GM13977 (cell line): ENCODE measurements at regions not wholly inside any gene's neighbourhood (a gene's known extent, or its start where the extent isn't known, plus 50 kb on each side); places are given as distances from the start of the nearest gene placed in this dataset.

Experiments used
- DNase-seq: peaks from one replicate; pipeline ENCODE4 v3.0.0; 2012; ENCODE audit warnings: low spot score
- in situ Hi-C: fragments of 300-500 bp; cut with MboI; formaldehyde crosslinking; loops from one replicate; pipeline ENCODE4 v1.12.0; 2022; ENCODE audit warnings: low sequenced_read_pairs, low pct_unique_long_range_greater_than_20kb, mixed read lengths, inconsistent platforms; ENCODE audit not compliant: unreplicated experiment
- TF ChIP-seq, protein P1 (sequence below): IDR thresholded peaks from 2 replicates; pipeline ENCODE4 v1.5.1; 2012; ENCODE audit warnings: mild to moderate bottlenecking, control low read depth; ENCODE audit not compliant: insufficient read depth; ENCODE audit errors: extremely low read depth, missing control alignments

DNA sequence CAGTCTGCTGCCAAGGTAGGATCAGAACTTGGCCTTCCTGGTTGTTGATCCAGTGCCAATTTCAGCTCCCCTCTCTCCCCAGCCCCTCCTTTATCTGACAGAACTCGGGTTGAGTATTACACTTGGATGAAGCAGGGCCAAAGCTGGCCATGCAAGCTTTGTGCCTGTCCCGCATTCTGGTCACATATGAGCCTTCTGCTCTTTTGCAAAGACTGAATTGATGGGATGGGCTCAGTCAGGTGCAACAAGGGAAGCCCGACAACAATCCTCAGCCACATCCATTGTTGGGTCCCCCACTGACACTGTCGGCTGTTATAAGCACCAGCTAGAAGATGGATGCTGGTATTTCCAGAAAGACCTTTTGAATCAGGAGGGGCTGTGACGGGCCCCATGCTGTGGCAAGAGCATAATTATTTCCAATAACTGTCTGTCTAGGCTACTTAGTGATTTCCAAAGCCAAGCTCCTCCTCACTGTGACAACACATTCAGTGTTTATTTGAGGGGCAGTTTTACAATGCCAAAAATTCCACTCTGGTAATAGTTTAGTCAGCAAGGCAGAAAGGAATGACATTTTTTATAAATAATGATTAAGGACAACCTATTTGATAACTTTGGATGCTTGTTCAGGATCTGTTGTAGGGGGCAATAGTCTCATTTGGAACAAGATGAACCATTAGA is 146.8 kb upstream of the FRMD4B start:
- TF ChIP-seq, protein P1, sequence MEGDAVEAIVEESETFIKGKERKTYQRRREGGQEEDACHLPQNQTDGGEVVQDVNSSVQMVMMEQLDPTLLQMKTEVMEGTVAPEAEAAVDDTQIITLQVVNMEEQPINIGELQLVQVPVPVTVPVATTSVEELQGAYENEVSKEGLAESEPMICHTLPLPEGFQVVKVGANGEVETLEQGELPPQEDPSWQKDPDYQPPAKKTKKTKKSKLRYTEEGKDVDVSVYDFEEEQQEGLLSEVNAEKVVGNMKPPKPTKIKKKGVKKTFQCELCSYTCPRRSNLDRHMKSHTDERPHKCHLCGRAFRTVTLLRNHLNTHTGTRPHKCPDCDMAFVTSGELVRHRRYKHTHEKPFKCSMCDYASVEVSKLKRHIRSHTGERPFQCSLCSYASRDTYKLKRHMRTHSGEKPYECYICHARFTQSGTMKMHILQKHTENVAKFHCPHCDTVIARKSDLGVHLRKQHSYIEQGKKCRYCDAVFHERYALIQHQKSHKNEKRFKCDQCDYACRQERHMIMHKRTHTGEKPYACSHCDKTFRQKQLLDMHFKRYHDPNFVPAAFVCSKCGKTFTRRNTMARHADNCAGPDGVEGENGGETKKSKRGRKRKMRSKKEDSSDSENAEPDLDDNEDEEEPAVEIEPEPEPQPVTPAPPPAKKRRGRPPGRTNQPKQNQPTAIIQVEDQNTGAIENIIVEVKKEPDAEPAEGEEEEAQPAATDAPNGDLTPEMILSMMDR = no peak

DNA sequence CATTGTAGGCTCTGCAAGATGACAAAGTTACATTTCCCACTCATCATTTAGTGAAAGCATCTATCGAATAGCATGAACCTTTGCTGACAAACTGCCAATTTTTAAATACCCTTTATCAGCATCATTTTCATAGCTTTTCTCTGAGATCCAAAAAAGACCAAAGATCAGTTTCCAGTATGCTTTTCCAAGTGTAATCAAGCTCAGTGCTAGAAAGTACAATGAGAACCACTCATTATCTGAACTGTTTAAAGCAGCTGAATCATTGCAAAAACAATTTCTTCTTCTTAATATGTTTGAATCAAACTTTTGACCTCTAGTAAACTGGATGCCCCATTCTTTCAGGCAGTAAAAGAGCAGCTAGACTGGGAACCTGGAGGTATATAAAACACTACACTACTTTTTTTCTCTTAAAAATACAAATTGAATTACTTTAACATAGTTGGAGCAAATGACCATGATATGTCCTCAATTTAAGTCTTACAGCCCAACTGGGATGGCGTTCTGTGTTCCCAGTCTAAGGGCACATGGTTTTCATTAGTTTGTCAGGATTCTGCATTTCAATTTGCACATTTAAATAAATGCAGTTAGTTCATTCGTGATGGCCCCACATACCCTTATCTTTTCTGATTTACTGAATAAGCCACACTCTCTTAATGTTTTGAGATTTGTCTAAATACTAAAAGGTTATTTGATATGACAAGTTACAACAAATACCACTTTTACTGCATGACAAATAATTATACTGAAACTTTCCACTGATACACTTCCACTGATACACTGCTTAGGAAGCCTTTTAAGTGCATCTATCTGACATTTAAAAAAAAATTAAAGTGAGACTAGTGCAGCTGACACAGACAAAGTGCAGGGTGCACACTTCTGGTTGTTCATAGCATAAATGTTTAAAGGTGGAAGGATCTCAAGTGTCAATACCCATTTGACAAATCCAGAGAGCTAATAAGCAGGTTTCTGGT is 146.0 kb upstream of the FRMD4B start:
- no peak for DNase-seq
- in situ Hi-C loops = no loop called here

More for the DNA sequence above, 146.8 kb upstream of the FRMD4B start:
- in situ Hi-C loops = no loop called here
- no peak for DNase-seq

DNA sequence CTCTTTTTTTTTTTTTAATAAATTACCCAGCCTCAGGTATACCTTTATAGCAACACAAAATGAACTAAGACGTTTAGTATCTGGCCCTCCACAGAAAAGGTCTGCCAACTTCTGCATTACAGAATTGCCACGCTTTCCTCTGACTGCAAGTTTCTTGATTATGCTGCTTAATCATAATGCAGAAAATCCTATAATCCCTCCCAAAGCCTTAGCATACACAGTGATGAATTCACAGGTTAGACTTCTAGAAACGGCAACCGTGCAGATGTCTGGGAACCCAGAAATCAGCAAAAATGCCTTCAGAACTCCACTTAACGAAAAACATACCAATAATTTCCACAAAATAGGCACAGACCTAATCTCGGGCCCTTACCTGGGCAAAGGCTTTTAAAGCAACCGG is 144.7 kb upstream of the FRMD4B start:
- TF ChIP-seq, protein P1 = no peak
- no peak for DNase-seq
- in situ Hi-C loops = no loop called here

More for the DNA sequence above, 146.0 kb upstream of the FRMD4B start:
- TF ChIP-seq, protein P1 = no peak

DNA sequence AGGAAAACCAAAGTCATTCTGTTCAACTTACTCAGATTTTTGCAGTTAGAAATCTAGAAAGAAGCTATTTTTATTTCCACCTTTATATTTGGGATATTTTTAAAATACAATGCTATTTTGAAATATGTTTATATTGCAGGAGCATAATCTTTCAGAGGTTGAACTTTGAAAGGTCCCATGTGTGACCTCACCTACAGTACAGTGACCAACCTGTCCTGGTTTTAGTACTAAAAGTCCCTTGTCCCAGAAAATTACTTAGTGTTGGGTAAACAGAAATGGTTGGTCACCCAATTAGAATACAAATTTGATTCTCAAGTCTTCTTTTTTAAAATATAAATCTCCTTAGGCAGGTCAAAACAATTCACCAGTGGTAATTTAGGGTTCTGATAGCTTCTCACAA is 141.6 kb upstream of the FRMD4B start:
- TF ChIP-seq, protein P1 = no peak
- no peak for DNase-seq
- in situ Hi-C loops = no loop called here

DNA sequence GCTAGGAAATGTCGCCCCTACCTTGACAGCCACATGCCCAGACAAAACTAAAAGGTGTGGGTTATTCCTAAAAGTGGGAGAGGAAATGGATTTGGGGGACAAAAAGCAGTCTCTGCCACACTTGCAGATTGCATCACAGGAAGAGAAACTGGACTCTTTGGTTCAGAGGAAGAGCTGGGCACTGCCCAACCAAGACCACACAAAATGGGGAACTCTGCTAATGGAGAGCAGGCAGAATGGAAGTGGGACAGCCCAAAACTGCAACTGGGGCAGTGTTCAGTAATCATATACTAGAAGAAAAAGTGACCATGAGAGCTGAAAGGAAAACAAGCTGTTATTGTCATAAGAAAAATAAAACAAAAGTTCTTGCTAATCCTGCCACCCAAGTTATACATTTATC is 138.9 kb upstream of the FRMD4B start:
- in situ Hi-C loops = no loop called here
- TF ChIP-seq, protein P1 = no peak
- DNase-seq = no peak

DNA sequence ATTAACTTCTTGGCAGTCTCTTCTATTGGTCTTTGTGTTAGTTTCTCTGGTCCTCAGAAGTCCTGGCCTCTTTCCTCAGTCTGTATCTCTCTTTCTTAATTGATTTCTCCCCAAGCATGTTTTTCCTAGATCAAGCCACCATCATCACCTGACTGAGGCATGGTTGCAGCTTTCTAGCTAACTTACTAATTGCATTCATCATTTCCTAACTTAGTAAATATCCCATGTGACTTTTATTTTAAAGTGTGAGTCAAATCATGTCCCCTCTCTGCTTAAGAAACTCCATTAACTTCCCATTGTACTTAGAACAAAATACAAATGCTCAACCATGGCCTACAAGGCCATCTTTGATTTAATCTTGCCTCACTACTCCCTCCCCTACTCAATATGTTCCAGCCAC is 135.4 kb upstream of the FRMD4B start:
- in situ Hi-C loops = no loop called here
- TF ChIP-seq, protein P1 = no peak
- DNase-seq = no peak
